Left ventricle myocardium superior (tissue), 1 donor: ENCODE measurements at regions not wholly inside any gene's neighbourhood (a gene's known extent, or its start where the extent isn't known, plus 50 kb on each side); places are given as distances from the start of the nearest gene placed in this dataset.

ENCODE experiments used
- ATAC-seq: fragments of 200-7000 bp; cut with Tn5 transposase; one replicate; pipeline ENCODE4 v1.9.1; 2020; ENCODE audit warnings: mild to moderate bottlenecking, moderate library complexity
- DNase-seq: peaks from one replicate; pipeline ENCODE4 v3.0.0-alpha.2; 2020
- intact Hi-C: fragments of 100-400 bp; cut with micrococcal nuclease; formaldehyde crosslinking; loops from one replicate; pipeline ENCODE4 v1.11.0; 2022
- donor health status: DM: no; HTN: yes; CAD: no; lungs with severe emphysema.

- DNase-seq (no peak), ATAC-seq (no peak)
- intact Hi-C loops, result no loop called here
Measured at GRCh38 chr11:128086794-128087193, 500.6 kb downstream of the ETS1 start.

GRCh38 chr11:128085276-128085675 lies 502.1 kb downstream of the ETS1 start:
- intact Hi-C loops, result no loop called here
- DNase-seq (no peak), ATAC-seq (no peak)

GRCh38 chr11:128082574-128082973 lies 504.8 kb downstream of the ETS1 start:
- intact Hi-C loops, result no loop called here
- DNase-seq, result no peak
- ATAC-seq, result no peak

GRCh38 chr11:128069665-128070064 lies 517.7 kb downstream of the ETS1 start:
- no peak for DNase-seq
- ATAC-seq, result no peak
- intact Hi-C loops, result no loop called here

- DNase-seq (no peak), ATAC-seq (no peak)
- intact Hi-C loops, result no loop called here
Measured at GRCh38 chr11:128067780-128068179, 519.6 kb downstream of the ETS1 start.

GRCh38 chr11:128066399-128066798 lies 521.0 kb downstream of the ETS1 start:
- DNase-seq (no peak), ATAC-seq (no peak)
- intact Hi-C loops, result no loop called here

- DNase-seq (no peak), ATAC-seq (no peak)
- intact Hi-C loops, result no loop called here
Measured at GRCh38 chr11:128061281-128061871, 526.0 kb downstream of the ETS1 start.

- no peak for ATAC-seq
- DNase-seq, result no peak
- intact Hi-C loops, result no loop called here
Measured at GRCh38 chr11:128058580-128059208, 528.7 kb downstream of the ETS1 start.

GRCh38 chr11:128057786-128058395 lies 529.5 kb downstream of the ETS1 start:
- intact Hi-C loops, result no loop called here
- DNase-seq (no peak), ATAC-seq (no peak)

- ATAC-seq, result no peak
- intact Hi-C loops, result no loop called here
- no peak for DNase-seq
Measured at GRCh38 chr11:128055576-128056217, 531.7 kb downstream of the ETS1 start.

GRCh38 chr11:128053981-128054931 lies 533.1 kb downstream of the ETS1 start:
- DNase-seq (no peak), ATAC-seq (no peak)
- intact Hi-C loops, result no loop called here

GRCh38 chr11:128052912-128053641 lies 534.3 kb downstream of the ETS1 start:
- DNase-seq (no peak), ATAC-seq (no peak)
- intact Hi-C loops, result no loop called here

- intact Hi-C loops, result no loop called here
- ATAC-seq (no peak), DNase-seq (no peak)
Measured at GRCh38 chr11:128048121-128048520, 539.2 kb downstream of the ETS1 start.

- no peak for DNase-seq
- intact Hi-C loops, result no loop called here
- ATAC-seq, result no peak
Measured at GRCh38 chr11:128047026-128047425, 540.3 kb downstream of the ETS1 start.

- intact Hi-C loops, result no loop called here
- no peak for ATAC-seq
Measured at GRCh38 chr11:128046213-128046612, 541.1 kb downstream of the ETS1 start.

GRCh38 chr11:128045094-128045725 lies 542.1 kb downstream of the ETS1 start:
- DNase-seq (no peak), ATAC-seq (no peak)
- intact Hi-C loops, result no loop called here

More at GRCh38 chr11:128046213-128046612, 541.1 kb downstream of the ETS1 start:
- DNase-seq, result no peak

- DNase-seq (no peak), ATAC-seq (no peak)
- intact Hi-C loops, result no loop called here
Measured at GRCh38 chr11:128042290-128042751, 545.0 kb downstream of the ETS1 start.

GRCh38 chr11:128040603-128041002 lies 546.8 kb downstream of the ETS1 start:
- ATAC-seq, result no peak
- no peak for DNase-seq
- intact Hi-C loops, result no loop called here
